ENCODE measurements at regions not wholly inside any gene's neighbourhood (a gene's known extent, or its start where the extent isn't known, plus 50 kb on each side); places are given as distances from the start of the nearest gene placed in this dataset.

GRCh38 chr3:102240720-102241119 lies 194.1 kb upstream of the ZPLD1 start:
- no peak for TF ChIP-seq POLR2A (IDR thresholded peaks at IDR 0.05; ENCODE audit: insufficient read depth in 1 of 2, low read depth in 2 of 2, low read length in 2 of 2)
- no peak for TF ChIP-seq ZNF703 (CRISPR knock-in tag; IDR thresholded peaks at IDR 0.05; ENCODE audit: borderline replicate concordance)
- no peak for TF ChIP-seq HMGXB4 (CRISPR knock-in tag; IDR thresholded peaks at IDR 0.05; ENCODE audit: borderline replicate concordance in 1 of 2, low read depth in 1 of 2)
- no peak for TF ChIP-seq NFYB (CRISPR knock-in tag; IDR thresholded peaks at IDR 0.05)
